ENCODE measurements at regions not wholly inside any gene's neighbourhood (a gene's known extent, or its start where the extent isn't known, plus 50 kb on each side); places are given as distances from the start of the nearest gene placed in this dataset.

DNA sequence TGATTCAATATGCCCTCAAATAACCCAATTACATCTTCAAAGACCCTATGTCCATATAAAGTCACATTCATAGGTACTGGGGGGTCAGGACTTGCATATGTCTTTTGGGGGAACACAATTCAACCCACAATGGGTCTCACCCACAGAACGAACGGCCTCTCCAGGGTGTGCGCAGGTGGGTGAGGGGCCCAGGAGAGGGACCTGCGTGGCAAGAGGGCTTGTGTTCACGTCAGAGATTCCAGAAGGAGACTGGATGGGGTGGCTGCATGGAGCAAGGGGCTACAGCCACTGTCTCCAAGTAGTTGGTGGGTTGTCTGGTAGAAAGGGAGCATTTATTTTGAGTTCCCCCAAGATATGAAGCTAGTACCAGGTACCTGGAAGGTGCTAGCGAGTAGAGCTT, 212.2 kb downstream of the SEC14L1 start:
- no peak overlapping the region for H3K27ac ChIP-seq (ENCODE audit: low read depth in 1 of 2, low read length in 2 of 2)
- H3K9me3 ChIP-seq (ENCODE audit: control insufficient read depth in 4 of 4, low read length in 3 of 4), result no peaks in the 10 kb centered on the region
- no peak for DNase-seq (ENCODE audit: low spot score)
- TF ChIP-seq YY1 (IDR thresholded peaks at IDR 0.05) (no peak), GABPA (IDR thresholded peaks at IDR 0.05 in 1 of 2, conservative IDR thresholded peaks at IDR 0.05 in 1 of 2) (no peak), REST (IDR thresholded peaks at IDR 0.05) (no peak), TAF1 (conservative IDR thresholded peaks at IDR 0.05) (no peak), FOXA2 (IDR thresholded peaks at IDR 0.05) (no peak), FOXA1 (IDR thresholded peaks at IDR 0.05) (no peak), ATF3 (IDR thresholded peaks at IDR 0.05) (no peak), JUND (IDR thresholded peaks at IDR 0.05) (no peak), RXRA (IDR thresholded peaks at IDR 0.05) (no peak), EGR1 (IDR thresholded peaks at IDR 0.05; ENCODE audit: low read depth in 2 of 2) (no peak), NR2F2 (IDR thresholded peaks at IDR 0.05) (no peak), HNF4A (conservative IDR thresholded peaks at IDR 0.05) (no peak), SP1 (IDR thresholded peaks at IDR 0.05) (no peak), RAD21 (IDR thresholded peaks at IDR 0.05) (no peak), HNF4G (IDR thresholded peaks at IDR 0.05) (no peak)
- TF ChIP-seq, protein P1, sequence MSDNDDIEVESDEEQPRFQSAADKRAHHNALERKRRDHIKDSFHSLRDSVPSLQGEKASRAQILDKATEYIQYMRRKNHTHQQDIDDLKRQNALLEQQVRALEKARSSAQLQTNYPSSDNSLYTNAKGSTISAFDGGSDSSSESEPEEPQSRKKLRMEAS (IDR thresholded peaks at IDR 0.05), result no peak
- TF ChIP-seq, protein P2, sequence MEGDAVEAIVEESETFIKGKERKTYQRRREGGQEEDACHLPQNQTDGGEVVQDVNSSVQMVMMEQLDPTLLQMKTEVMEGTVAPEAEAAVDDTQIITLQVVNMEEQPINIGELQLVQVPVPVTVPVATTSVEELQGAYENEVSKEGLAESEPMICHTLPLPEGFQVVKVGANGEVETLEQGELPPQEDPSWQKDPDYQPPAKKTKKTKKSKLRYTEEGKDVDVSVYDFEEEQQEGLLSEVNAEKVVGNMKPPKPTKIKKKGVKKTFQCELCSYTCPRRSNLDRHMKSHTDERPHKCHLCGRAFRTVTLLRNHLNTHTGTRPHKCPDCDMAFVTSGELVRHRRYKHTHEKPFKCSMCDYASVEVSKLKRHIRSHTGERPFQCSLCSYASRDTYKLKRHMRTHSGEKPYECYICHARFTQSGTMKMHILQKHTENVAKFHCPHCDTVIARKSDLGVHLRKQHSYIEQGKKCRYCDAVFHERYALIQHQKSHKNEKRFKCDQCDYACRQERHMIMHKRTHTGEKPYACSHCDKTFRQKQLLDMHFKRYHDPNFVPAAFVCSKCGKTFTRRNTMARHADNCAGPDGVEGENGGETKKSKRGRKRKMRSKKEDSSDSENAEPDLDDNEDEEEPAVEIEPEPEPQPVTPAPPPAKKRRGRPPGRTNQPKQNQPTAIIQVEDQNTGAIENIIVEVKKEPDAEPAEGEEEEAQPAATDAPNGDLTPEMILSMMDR (IDR thresholded peaks at IDR 0.05; ENCODE audit: low read depth, low read length, missing input control), result no peak
- TF ChIP-seq, protein P3, sequence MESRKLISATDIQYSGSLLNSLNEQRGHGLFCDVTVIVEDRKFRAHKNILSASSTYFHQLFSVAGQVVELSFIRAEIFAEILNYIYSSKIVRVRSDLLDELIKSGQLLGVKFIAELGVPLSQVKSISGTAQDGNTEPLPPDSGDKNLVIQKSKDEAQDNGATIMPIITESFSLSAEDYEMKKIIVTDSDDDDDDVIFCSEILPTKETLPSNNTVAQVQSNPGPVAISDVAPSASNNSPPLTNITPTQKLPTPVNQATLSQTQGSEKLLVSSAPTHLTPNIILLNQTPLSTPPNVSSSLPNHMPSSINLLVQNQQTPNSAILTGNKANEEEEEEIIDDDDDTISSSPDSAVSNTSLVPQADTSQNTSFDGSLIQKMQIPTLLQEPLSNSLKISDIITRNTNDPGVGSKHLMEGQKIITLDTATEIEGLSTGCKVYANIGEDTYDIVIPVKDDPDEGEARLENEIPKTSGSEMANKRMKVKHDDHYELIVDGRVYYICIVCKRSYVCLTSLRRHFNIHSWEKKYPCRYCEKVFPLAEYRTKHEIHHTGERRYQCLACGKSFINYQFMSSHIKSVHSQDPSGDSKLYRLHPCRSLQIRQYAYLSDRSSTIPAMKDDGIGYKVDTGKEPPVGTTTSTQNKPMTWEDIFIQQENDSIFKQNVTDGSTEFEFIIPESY (IDR thresholded peaks at IDR 0.05), result no peak
- H3K27me3 ChIP-seq (ENCODE audit: control insufficient read depth in 4 of 4, insufficient read depth in 4 of 4, low read length in 3 of 4), result no peaks in the 10 kb centered on the region
- H3K9ac ChIP-seq (ENCODE audit: low read depth in 1 of 2, low read length in 2 of 2), result no peak overlapping the region
- H3K4me1 ChIP-seq (ENCODE audit: control insufficient read depth in 4 of 4, insufficient read depth in 4 of 4, low read length in 3 of 4), result peaks cover 10 to 49% (median 36%) of the 10 kb centered on the region in 4 donors
- H3K36me3 ChIP-seq (ENCODE audit: control insufficient read depth in 4 of 4, insufficient read depth in 3 of 4, low read depth in 1 of 4, low read length in 3 of 4), result no peaks in the 10 kb centered on the region
- H3K4me3 ChIP-seq (ENCODE audit: low read depth in 1 of 3, low read length in 3 of 3), result no peak overlapping the region
- 98% methylated on average over 6 of the region's 6 CpGs for WGBS

Measured in liver (tissue), 8 donors.